Activated T-helper 2 cell treated with anti-CD3 and anti-CD28 coated beads, Interferon-gamma antibody, Interleukin-2, Interleukin-4, amounts not matched to agents 10 μg/mL and 5 μg/mL and 100 μg/mL, durations not matched to agents 14 hours and 24 hours and 36 hours (primary cell): ENCODE measurements at regions not wholly inside any gene's neighbourhood (a gene's known extent, or its start where the extent isn't known, plus 50 kb on each side); places are given as distances from the start of the nearest gene placed in this dataset.

Experiments
- DNase-seq: peaks from one replicate; pipeline ENCODE4 v3.0.0; 2021; ENCODE audit warnings: low spot score
- H3K27ac Mint-ChIP-seq: one replicate; pipeline ENCODE4 v1.8.0; 2021; ENCODE audit warnings: mixed read lengths
- H3K27me3 Mint-ChIP-seq: one replicate; pipeline ENCODE4 v1.8.0; 2021; ENCODE audit warnings: low read depth, mixed read lengths
- H3K36me3 Mint-ChIP-seq: one replicate; pipeline ENCODE4 v1.8.0; 2021; ENCODE audit warnings: low read depth, mixed read lengths
- H3K4me1 Mint-ChIP-seq: one replicate; pipeline ENCODE4 v1.8.0; 2021; ENCODE audit warnings: low read depth, mixed read lengths
- H3K4me3 Mint-ChIP-seq: one replicate; pipeline ENCODE4 v1.8.0; 2021; ENCODE audit warnings: low read depth, mild to moderate bottlenecking, moderate library complexity, mixed read lengths
- H3K9me3 Mint-ChIP-seq: one replicate; pipeline ENCODE4 v1.8.0; 2021; ENCODE audit warnings: mixed read lengths
- intact Hi-C: fragments of 100-400 bp; cut with micrococcal nuclease; formaldehyde crosslinking; loops from one replicate; pipeline ENCODE4 v1.15.1; 2023

- peaks cover 35% of the 10 kb centered on the region for H3K27me3 Mint-ChIP-seq
- no peaks in the 10 kb centered on the region for H3K36me3 Mint-ChIP-seq
- DNase-seq: no peak
- intact Hi-C loops: loop anchor here (10.0 kb wide), 4 partner anchors 373 to 1603 kb away; no protein-coding TSS in a partner anchor
- H3K9me3 Mint-ChIP-seq: no peaks in the 10 kb centered on the region
- H3K4me1 Mint-ChIP-seq: peaks cover 6% of the 10 kb centered on the region
- H3K27ac Mint-ChIP-seq: no peak overlapping the region
- no peak overlapping the region for H3K4me3 Mint-ChIP-seq
These were observed 223.1 kb upstream of the PARD3B start for GRCh38 chr2:204321910-204322751.

GRCh38 chr2:204325468-204325867, 219.8 kb upstream of the PARD3B start:
- no peak overlapping the region for H3K4me3 Mint-ChIP-seq
- H3K27me3 Mint-ChIP-seq: peaks cover 17% of the 10 kb centered on the region
- H3K36me3 Mint-ChIP-seq: no peaks in the 10 kb centered on the region
- intact Hi-C loops: loop anchor here (5.0 to 10.0 kb wide), 5 partner anchors 369 to 1599 kb away; partner anchors contain the start of gene NRP2
- peak; percentile 46 for DNase-seq
- H3K9me3 Mint-ChIP-seq: no peaks in the 10 kb centered on the region
- no peak overlapping the region for H3K27ac Mint-ChIP-seq
- H3K4me1 Mint-ChIP-seq: peaks cover 6% of the 10 kb centered on the region

GRCh38 chr2:204328373-204328772, 216.9 kb upstream of the PARD3B start:
- Mint-ChIP-seq H3K4me1 (peaks cover 2% of the 10 kb centered on the region), H3K9me3 (no peaks in the 10 kb centered on the region), H3K27ac (no peak overlapping the region), H3K36me3 (no peaks in the 10 kb centered on the region), H3K4me3 (no peak overlapping the region), H3K27me3 (peaks cover 11% of the 10 kb centered on the region)
- intact Hi-C loops: loop anchor here (5.0 to 10.0 kb wide), 5 partner anchors 366 to 1596 kb away; partner anchors contain the start of gene NRP2
- no peak for DNase-seq

- Mint-ChIP-seq H3K27me3 (peaks cover 11% of the 10 kb centered on the region), H3K9me3 (no peaks in the 10 kb centered on the region), H3K4me3 (no peak overlapping the region), H3K4me1 (peaks cover 2% of the 10 kb centered on the region), H3K27ac (no peak overlapping the region), H3K36me3 (no peaks in the 10 kb centered on the region)
- DNase-seq: no peak
- intact Hi-C loops: loop anchor here (5.0 to 10.0 kb wide), 5 partner anchors 366 to 1596 kb away; partner anchors contain the start of gene NRP2
These were observed 216.3 kb upstream of the PARD3B start for GRCh38 chr2:204329016-204329415.

- Mint-ChIP-seq H3K9me3 (no peaks in the 10 kb centered on the region), H3K27ac (no peak overlapping the region), H3K4me1 (peaks cover 2% of the 10 kb centered on the region), H3K4me3 (no peak overlapping the region), H3K27me3 (peaks cover 9% of the 10 kb centered on the region), H3K36me3 (no peaks in the 10 kb centered on the region)
- intact Hi-C loops: loop anchor here (5.0 to 10.0 kb wide), 5 partner anchors 365 to 1595 kb away; partner anchors contain the start of gene NRP2
- no peak for DNase-seq
These were observed 215.7 kb upstream of the PARD3B start for GRCh38 chr2:204329532-204329931.

GRCh38 chr2:204331180-204331579, 214.1 kb upstream of the PARD3B start:
- no peak for DNase-seq
- H3K27ac Mint-ChIP-seq: no peak overlapping the region
- no peaks in the 10 kb centered on the region for H3K9me3 Mint-ChIP-seq
- intact Hi-C loops: no loop called here
- H3K27me3 Mint-ChIP-seq: peaks cover 9% of the 10 kb centered on the region
- no peaks in the 10 kb centered on the region for H3K36me3 Mint-ChIP-seq
- no peak overlapping the region for H3K4me3 Mint-ChIP-seq
- no peaks in the 10 kb centered on the region for H3K4me1 Mint-ChIP-seq

- H3K27me3 Mint-ChIP-seq: peaks cover 9% of the 10 kb centered on the region
- H3K9me3 Mint-ChIP-seq: no peaks in the 10 kb centered on the region
- no peak overlapping the region for H3K27ac Mint-ChIP-seq
- H3K4me1 Mint-ChIP-seq: no peaks in the 10 kb centered on the region
- DNase-seq: no peak
- intact Hi-C loops: no loop called here
- H3K36me3 Mint-ChIP-seq: no peaks in the 10 kb centered on the region
- H3K4me3 Mint-ChIP-seq: no peak overlapping the region
These were observed 213.3 kb upstream of the PARD3B start for GRCh38 chr2:204331988-204332387.

- Mint-ChIP-seq H3K27ac (no peak overlapping the region), H3K27me3 (peaks cover 16% of the 10 kb centered on the region), H3K4me3 (no peak overlapping the region), H3K4me1 (no peaks in the 10 kb centered on the region), H3K36me3 (no peaks in the 10 kb centered on the region), H3K9me3 (no peaks in the 10 kb centered on the region)
- DNase-seq: no peak
- intact Hi-C loops: no loop called here
These were observed 212.6 kb upstream of the PARD3B start for GRCh38 chr2:204332706-204333105.

GRCh38 chr2:204333861-204334260, 211.4 kb upstream of the PARD3B start:
- no peaks in the 10 kb centered on the region for H3K4me1 Mint-ChIP-seq
- no peaks in the 10 kb centered on the region for H3K9me3 Mint-ChIP-seq
- H3K4me3 Mint-ChIP-seq: no peak overlapping the region
- peaks cover 26% of the 10 kb centered on the region for H3K27me3 Mint-ChIP-seq
- intact Hi-C loops: no loop called here
- DNase-seq: no peak
- no peak overlapping the region for H3K27ac Mint-ChIP-seq
- H3K36me3 Mint-ChIP-seq: no peaks in the 10 kb centered on the region

GRCh38 chr2:204335451-204336058, 209.7 kb upstream of the PARD3B start:
- intact Hi-C loops: no loop called here

GRCh38 chr2:204336153-204336744, 209.0 kb upstream of the PARD3B start:
- H3K4me3 Mint-ChIP-seq: no peak overlapping the region
- H3K27ac Mint-ChIP-seq: no peak overlapping the region
- intact Hi-C loops: no loop called here
- H3K4me1 Mint-ChIP-seq: no peaks in the 10 kb centered on the region
- H3K9me3 Mint-ChIP-seq: no peaks in the 10 kb centered on the region
- no peak for DNase-seq
- H3K27me3 Mint-ChIP-seq: peaks cover 31% of the 10 kb centered on the region
- H3K36me3 Mint-ChIP-seq: no peaks in the 10 kb centered on the region

More at GRCh38 chr2:204335451-204336058, 209.7 kb upstream of the PARD3B start:
- peaks cover 31% of the 10 kb centered on the region for H3K27me3 Mint-ChIP-seq
- no peak overlapping the region for H3K4me3 Mint-ChIP-seq
- no peaks in the 10 kb centered on the region for H3K9me3 Mint-ChIP-seq
- no peak overlapping the region for H3K27ac Mint-ChIP-seq
- no peaks in the 10 kb centered on the region for H3K36me3 Mint-ChIP-seq
- no peaks in the 10 kb centered on the region for H3K4me1 Mint-ChIP-seq
- DNase-seq: no peak

GRCh38 chr2:204337638-204338037, 207.6 kb upstream of the PARD3B start:
- Mint-ChIP-seq H3K9me3 (no peaks in the 10 kb centered on the region), H3K4me1 (no peaks in the 10 kb centered on the region), H3K27ac (no peak overlapping the region), H3K36me3 (no peaks in the 10 kb centered on the region), H3K27me3 (peaks cover 31% of the 10 kb centered on the region), H3K4me3 (no peak overlapping the region)
- intact Hi-C loops: no loop called here
- DNase-seq: no peak
